GM21825 (cell line): ENCODE measurements at regions not wholly inside any gene's neighbourhood (a gene's known extent, or its start where the extent isn't known, plus 50 kb on each side); places are given as distances from the start of the nearest gene placed in this dataset.

Source experiments
- ATAC-seq: cut with Tn5 transposase; IDR thresholded peaks from one replicate; pipeline ENCODE4 v1.9.1; 2021; ENCODE audit warnings: mild to moderate bottlenecking, moderate library complexity; ENCODE audit not compliant: unreplicated experiment

DNA sequence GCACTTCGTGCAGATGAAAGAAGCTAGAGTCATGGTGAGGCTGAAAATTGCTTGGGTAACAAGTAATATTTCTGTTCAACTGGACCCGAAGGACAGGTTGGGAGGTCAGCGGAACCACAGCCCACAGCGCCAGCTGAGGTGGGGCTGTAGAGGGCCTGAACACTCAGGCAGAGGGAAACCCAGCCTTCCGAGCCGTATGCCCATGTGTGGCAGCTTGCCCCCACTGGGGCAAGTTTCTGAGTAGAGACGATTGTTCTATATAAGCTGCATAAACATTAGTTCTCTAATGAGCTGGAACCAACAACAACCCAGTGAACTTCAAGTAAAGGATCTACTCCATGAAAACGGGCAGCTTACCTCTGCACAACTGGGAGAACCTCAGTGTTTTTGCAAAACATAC, 58.4 kb upstream of the TNS3 start:
- no peak for ATAC-seq

- no peak for ATAC-seq
Measured at GRCh38 chr7:47639495-47640110, 57.7 kb upstream of the TNS3 start.

DNA sequence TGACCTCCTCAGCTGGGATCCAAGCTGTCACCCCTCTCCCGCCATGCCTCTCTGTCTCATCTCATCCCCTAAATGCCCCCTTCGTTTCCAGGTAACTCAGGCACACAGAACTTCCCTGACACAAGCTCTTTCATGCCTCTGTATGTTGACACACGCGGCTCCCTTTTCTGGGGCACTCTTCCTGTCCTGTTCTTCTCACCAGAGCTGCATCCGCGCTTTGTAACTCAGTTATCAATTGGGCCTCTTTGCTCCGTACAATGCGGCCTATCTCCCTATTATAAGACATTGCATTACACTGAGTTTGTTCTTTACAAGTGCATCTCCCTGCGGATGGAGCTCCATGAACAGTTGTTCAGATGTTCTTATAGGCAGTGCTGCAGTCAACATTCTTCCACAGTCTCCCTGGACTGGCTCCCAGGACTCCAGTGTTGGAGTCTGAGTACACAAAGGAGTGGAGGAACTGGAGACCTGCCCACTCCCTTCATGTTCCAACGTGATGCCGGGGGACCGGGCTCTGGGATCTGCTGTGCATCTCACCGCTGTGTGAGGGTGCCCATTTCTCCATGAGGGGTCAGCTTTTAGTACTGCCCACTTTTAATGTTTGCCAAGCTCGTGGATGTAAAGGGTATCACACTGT, 56.9 kb upstream of the TNS3 start:
- no peak for ATAC-seq

DNA sequence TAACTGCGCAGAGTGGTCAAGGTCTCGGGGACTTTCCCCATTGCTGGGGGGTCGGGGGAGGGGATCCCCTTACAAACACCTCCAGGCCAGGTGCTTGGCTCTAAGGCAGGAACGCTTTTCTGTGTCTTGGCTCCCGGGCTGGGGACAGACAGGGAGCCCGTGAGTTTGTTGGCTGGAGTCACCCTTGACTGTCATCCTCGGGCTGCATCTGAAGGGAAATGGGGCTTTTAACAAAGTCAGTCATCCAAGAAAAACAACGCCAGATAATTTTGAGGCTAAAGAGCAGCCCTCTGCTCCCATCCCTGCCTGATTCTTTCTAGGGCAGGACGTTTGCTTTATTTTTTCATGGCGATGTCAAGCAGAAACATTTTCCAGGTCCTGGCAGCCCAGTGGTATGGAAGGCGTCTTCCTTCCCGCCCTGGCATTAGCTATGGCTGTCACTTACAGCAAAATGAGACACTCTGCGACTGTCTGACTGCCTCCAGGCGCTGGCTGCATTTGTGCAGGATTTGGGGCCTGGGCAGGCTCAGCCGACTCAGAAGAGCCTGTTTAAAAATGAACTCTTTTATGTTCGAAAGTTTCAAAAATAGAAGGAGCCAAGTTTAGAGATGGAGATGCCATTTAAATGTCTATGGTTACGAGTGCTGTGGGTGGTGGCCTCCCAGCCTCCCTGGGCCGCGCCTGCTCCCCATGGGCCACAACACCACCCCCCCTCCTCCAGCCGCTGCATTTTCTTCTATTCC, 54.7 kb upstream of the TNS3 start:
- no peak for ATAC-seq

- ATAC-seq: no peak
Measured at GRCh38 chr7:47636081-47636432, 54.1 kb upstream of the TNS3 start.

GRCh38 chr7:47635091-47636080, 53.5 kb upstream of the TNS3 start:
- ATAC-seq: no peak

GRCh38 chr7:47634273-47634672, 52.4 kb upstream of the TNS3 start:
- no peak for ATAC-seq

DNA sequence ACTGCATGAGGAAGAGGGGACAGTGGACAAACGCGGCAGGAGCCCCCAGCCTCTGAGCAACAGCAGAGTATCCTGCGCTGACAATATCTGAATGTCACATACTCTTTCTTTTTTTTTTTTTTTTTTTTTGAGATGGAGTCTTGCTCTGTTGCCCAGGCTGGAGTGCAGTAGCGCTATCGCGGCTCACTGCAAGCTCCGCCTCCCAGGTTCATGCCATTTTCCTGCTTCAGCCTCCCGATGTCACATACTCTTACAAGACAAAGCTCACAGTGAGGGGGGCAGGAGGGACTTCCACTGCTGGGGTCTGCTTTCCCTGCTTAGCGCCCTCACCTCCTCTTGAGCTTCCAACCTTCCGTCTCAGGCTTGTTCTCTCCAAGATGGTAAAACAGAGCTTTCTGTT, 51.2 kb upstream of the TNS3 start:
- no peak for ATAC-seq
